Stomach (tissue), 8 donors: ENCODE measurements at regions not wholly inside any gene's neighbourhood (a gene's known extent, or its start where the extent isn't known, plus 50 kb on each side); places are given as distances from the start of the nearest gene placed in this dataset.
"Not testable (repeated sequence)": the region's sequence is repeated elsewhere in the genome, so short reads cannot be mapped to it uniquely, and the experiment has no call there.

Source experiments
- DNase-seq, 2 donors: peaks; one replicate each; pipeline versions ENCODE4 v3.0.0 to v3.0.0-alpha.2; 2013 to 2019
- H3K27ac ChIP-seq, 5 donors: fragments of 200-600 bp in 4 of 5; sonication (generic) in 4 of 5; one replicate each; pipeline ENCODE4 v1.5.1; 2013 to 2019; ENCODE audit warnings: mild to moderate bottlenecking in 1 of 5, moderate library complexity in 1 of 5
- H3K27me3 ChIP-seq, 3 donors: fragments of 200-600 bp; sonication (generic); one replicate each; pipeline ENCODE4 v1.5.1; 2017 to 2019; ENCODE audit warnings: mixed run types in 1 of 3
- H3K36me3 ChIP-seq, 4 donors: fragments of 200-600 bp; sonication (generic); 1 replicate in 3 of 4; 2 replicates in 1 of 4; pipeline ENCODE4 v1.5.1; 2016 to 2019
- H3K4me1 ChIP-seq, 4 donors: fragments of 200-600 bp; sonication (generic); one replicate each; pipeline ENCODE4 v1.5.1; 2016 to 2019
- H3K4me3 ChIP-seq, 4 donors: fragments of 200-600 bp; sonication (generic) in 3 of 4; one replicate each; pipeline ENCODE4 v1.5.1; 2016 to 2019; ENCODE audit warnings: mild to moderate bottlenecking in 1 of 4
- H3K9me3 ChIP-seq, 4 donors: fragments of 200-600 bp; sonication (generic); one replicate each; pipeline ENCODE4 v1.5.1; 2016 to 2019
- CTCF ChIP-seq, 7 experiments: fragments of 450-650 bp in 4 of 7; fragments of 200-600 bp in 3 of 7; sonication (generic) in 3 of 7; IDR thresholded peaks; one replicate each; pipeline ENCODE4 v1.5.1; 2016 to 2019; ENCODE audit warnings: antibody characterized with exemption in 7 of 7, control low read depth in 2 of 7, mild to moderate bottlenecking in 1 of 7
- EP300 ChIP-seq: sonication (generic); formaldehyde crosslinking; IDR thresholded peaks from one replicate; pipeline ENCODE4 v1.6.1; 2017; ENCODE audit warnings: antibody characterized with exemption
- POLR2A ChIP-seq, 4 donors: fragments of 450-650 bp; IDR thresholded peaks; one replicate each; pipeline ENCODE4 v1.6.1; 2016; ENCODE audit warnings: antibody characterized with exemption in 4 of 4, control low read depth in 2 of 4, mild to moderate bottlenecking in 1 of 4, moderate library complexity in 1 of 4
- POLR2AphosphoS5 ChIP-seq, 3 donors: sonication (generic); formaldehyde crosslinking; IDR thresholded peaks; one replicate each; pipeline ENCODE4 v1.6.1; 2016; ENCODE audit warnings: antibody characterized with exemption in 3 of 3
- WGBS, 5 donors: extraction: QIAGEN DNeasy Blood & Tissue Kit in 3 of 5; methylation state at CpG; one replicate each; pipeline versions ENCODE4 v1.1.5 to v1.1.7; 2013 to 2018; 5-methylcytosine and 5-hydroxymethylcytosine counted together
- intact Hi-C: fragments of 100-400 bp; cut with DNase I; formaldehyde crosslinking; loops from one replicate; pipeline ENCODE4 v1.15.1; 2023; ENCODE audit warnings: low total_unique reads
- donor health status: healthy with polysubstance abuse.
- donor health status: Bipolar disorder and iron deficiency.
- donor health status: healthy.

- H3K27ac ChIP-seq: no peak overlapping the region
- WGBS, 5 donors: 69 to 80% (median 73%) methylated on average over 3 of the region's 3 CpGs
- H3K9me3 ChIP-seq: peaks cover 0 to 8% (median 2%) of the 10 kb centered on the region in 4 donors
- intact Hi-C loops: no loop called here
- H3K4me3 ChIP-seq: no peak overlapping the region
- H3K4me1 ChIP-seq: no peaks in the 10 kb centered on the region
- TF ChIP-seq POLR2AphosphoS5 (IDR thresholded peaks at IDR 0.05): no peak
- no peaks in the 10 kb centered on the region for H3K27me3 ChIP-seq
- no peak for DNase-seq
- no peaks in the 10 kb centered on the region for H3K36me3 ChIP-seq
These were observed 390.7 kb downstream of the CCSER2 start for GRCh38 chr10:84718877-84719616.

GRCh38 chr10:84719687-84720086 is 391.3 kb downstream of the CCSER2 start:
- no peaks in the 10 kb centered on the region for H3K27me3 ChIP-seq
- H3K27ac ChIP-seq: no peak overlapping the region
- H3K36me3 ChIP-seq: no peaks in the 10 kb centered on the region
- DNase-seq: no peak
- intact Hi-C loops: no loop called here
- H3K9me3 ChIP-seq: peaks cover 0 to 4% (median 1%) of the 10 kb centered on the region in 4 donors
- WGBS, 5 donors: 53 to 77% (median 67%) methylated on average over 1 of the region's 1 CpG
- TF ChIP-seq CTCF (IDR thresholded peaks at IDR 0.05) (no peak), POLR2A (IDR thresholded peaks at IDR 0.05) (no peak), POLR2AphosphoS5 (IDR thresholded peaks at IDR 0.05) (no peak), EP300 (no peak)
- no peaks in the 10 kb centered on the region for H3K4me1 ChIP-seq
- no peak overlapping the region for H3K4me3 ChIP-seq

- intact Hi-C loops: no loop called here
- Histone ChIP-seq H3K36me3 (no peaks in the 10 kb centered on the region), H3K4me3 (no peak overlapping the region), H3K27me3 (no peaks in the 10 kb centered on the region), H3K27ac (no peak overlapping the region), H3K4me1 (no peaks in the 10 kb centered on the region), H3K9me3 (peaks cover 0 to 15% (median 5%) of the 10 kb centered on the region in 4 donors)
- 43 to 61% (median 53%) methylated on average over 5 of the region's 5 CpGs for WGBS, 5 donors
- TF ChIP-seq POLR2A (IDR thresholded peaks at IDR 0.05) (no peak), CTCF (IDR thresholded peaks at IDR 0.05) (no peak), POLR2AphosphoS5 (IDR thresholded peaks at IDR 0.05) (no peak), EP300 (no peak)
- peak in 1 of 2 donors; percentile 10 for DNase-seq
These were observed 399.0 kb downstream of the CCSER2 start for GRCh38 chr10:84727398-84727797.

GRCh38 chr10:84739126-84739525 is 410.7 kb downstream of the CCSER2 start:
- DNase-seq, H3K27ac ChIP-seq, H3K9me3 ChIP-seq, H3K4me1 ChIP-seq, H3K27me3 ChIP-seq, H3K36me3 ChIP-seq, intact Hi-C loops, H3K4me3 ChIP-seq: not testable (repeated sequence)
- 71 to 78% (median 76%) methylated on average over 9 of the region's 9 CpGs for WGBS, 5 donors

- no peak for DNase-seq
- no peaks in the 10 kb centered on the region for H3K4me1 ChIP-seq
- TF ChIP-seq CTCF (IDR thresholded peaks at IDR 0.05): no peak
- TF ChIP-seq POLR2A (IDR thresholded peaks at IDR 0.05): no peak
- TF ChIP-seq POLR2AphosphoS5 (IDR thresholded peaks at IDR 0.05): no peak
- TF ChIP-seq EP300: no peak
- H3K27ac ChIP-seq: no peak overlapping the region
- no peaks in the 10 kb centered on the region for H3K36me3 ChIP-seq
- no peaks in the 10 kb centered on the region for H3K27me3 ChIP-seq
- intact Hi-C loops: no loop called here
- H3K4me3 ChIP-seq: no peak overlapping the region
- WGBS, 5 donors: 94 to 98% (median 96%) methylated on average over 1 of the region's 1 CpG
- H3K9me3 ChIP-seq: no peaks in the 10 kb centered on the region
These were observed 411.3 kb downstream of the CCSER2 start for GRCh38 chr10:84739641-84740040.
